Cardiac muscle cell (in vitro differentiated cells and primary cell): ENCODE measurements at regions not wholly inside any gene's neighbourhood (a gene's known extent, or its start where the extent isn't known, plus 50 kb on each side); places are given as distances from the start of the nearest gene placed in this dataset.

Experiments
- DNase-seq, 2 donors: peaks; one replicate each; pipeline versions ENCODE4 v3.0.0 to v3.0.0-alpha.2; 2010 to 2017; ENCODE audit warnings: low read depth in 1 of 2, low spot score in 1 of 2
- H3K27ac ChIP-seq: fragments of 200-600 bp; sonication (generic); 2 replicates; pipeline ENCODE4 v1.5.1; 2016
- H3K27me3 ChIP-seq: fragments of 200-600 bp; sonication (generic); 2 replicates; pipeline ENCODE4 v1.6.0; 2016; ENCODE audit warnings: control low read depth
- H3K36me3 ChIP-seq: fragments of 200-600 bp; sonication (generic); 2 replicates; pipeline ENCODE4 v1.5.1; 2016; ENCODE audit warnings: control low read depth
- H3K4me1 ChIP-seq: fragments of 200-600 bp; sonication (generic); 2 replicates; pipeline ENCODE4 v1.8.1; 2017; ENCODE audit warnings: low read depth, mild to moderate bottlenecking, mixed run types
- H3K4me3 ChIP-seq: fragments of 200-600 bp; sonication (generic); 2 replicates; pipeline ENCODE4 v1.5.1; 2016; ENCODE audit warnings: mild to moderate bottlenecking
- H3K9me3 ChIP-seq: fragments of 200-600 bp; sonication (generic); 2 replicates; pipeline ENCODE4 v1.5.1; 2017; ENCODE audit warnings: low read depth, mild to moderate bottlenecking, control low read depth
- TF ChIP-seq, protein P1 (sequence below): IDR thresholded peaks from 2 replicates; pipeline ENCODE4 v1.5.1; 2012; ENCODE audit warnings: low read depth, mild to moderate bottlenecking, low read length

DNA sequence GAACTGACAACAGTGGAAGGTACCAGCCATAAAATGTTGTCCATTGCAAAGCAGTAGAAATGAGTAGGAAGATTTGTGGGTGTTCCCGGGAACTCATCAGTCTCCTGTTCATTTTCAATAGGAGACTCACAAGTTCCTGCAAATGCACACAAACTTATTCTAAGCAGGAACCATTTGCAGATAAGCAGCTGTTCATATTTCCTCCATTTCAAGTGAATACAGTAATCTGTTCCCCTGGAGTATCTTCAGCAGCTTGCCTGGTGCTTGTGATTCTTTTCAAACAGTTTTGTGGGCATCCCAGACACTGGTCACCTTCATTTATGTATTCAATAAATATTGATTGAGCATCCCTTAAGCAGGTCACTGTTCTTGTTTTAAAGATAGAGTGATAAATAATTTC is 1315.5 kb upstream of the C9orf72 start:
- Histone ChIP-seq H3K4me1 (no peaks in the 10 kb centered on the region), H3K9me3 (no peaks in the 10 kb centered on the region), H3K4me3 (no peak overlapping the region), H3K36me3 (no peaks in the 10 kb centered on the region), H3K27ac (no peak overlapping the region), H3K27me3 (no peaks in the 10 kb centered on the region)
- no peak for DNase-seq
- TF ChIP-seq, protein P1, sequence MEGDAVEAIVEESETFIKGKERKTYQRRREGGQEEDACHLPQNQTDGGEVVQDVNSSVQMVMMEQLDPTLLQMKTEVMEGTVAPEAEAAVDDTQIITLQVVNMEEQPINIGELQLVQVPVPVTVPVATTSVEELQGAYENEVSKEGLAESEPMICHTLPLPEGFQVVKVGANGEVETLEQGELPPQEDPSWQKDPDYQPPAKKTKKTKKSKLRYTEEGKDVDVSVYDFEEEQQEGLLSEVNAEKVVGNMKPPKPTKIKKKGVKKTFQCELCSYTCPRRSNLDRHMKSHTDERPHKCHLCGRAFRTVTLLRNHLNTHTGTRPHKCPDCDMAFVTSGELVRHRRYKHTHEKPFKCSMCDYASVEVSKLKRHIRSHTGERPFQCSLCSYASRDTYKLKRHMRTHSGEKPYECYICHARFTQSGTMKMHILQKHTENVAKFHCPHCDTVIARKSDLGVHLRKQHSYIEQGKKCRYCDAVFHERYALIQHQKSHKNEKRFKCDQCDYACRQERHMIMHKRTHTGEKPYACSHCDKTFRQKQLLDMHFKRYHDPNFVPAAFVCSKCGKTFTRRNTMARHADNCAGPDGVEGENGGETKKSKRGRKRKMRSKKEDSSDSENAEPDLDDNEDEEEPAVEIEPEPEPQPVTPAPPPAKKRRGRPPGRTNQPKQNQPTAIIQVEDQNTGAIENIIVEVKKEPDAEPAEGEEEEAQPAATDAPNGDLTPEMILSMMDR = no peak

DNA sequence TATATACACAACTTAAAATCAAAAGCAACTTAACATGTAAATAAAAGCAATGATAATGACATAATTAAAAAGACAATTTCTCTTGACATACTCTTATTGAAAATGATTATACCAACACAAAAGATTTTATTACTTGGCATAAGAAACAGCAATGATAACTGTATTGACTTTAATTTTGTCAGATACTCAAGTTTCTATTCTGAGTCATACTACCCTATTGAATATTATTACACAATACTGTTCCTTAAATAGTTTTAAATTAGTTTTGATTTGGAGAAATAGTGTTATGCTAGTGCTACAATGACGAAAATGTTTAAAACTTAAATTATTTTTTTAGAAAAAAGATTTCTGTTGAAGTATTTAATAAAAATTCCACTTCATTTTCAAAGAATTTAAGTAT is 1319.3 kb upstream of the C9orf72 start:
- Histone ChIP-seq H3K9me3 (no peaks in the 10 kb centered on the region), H3K36me3 (no peaks in the 10 kb centered on the region), H3K27me3 (peaks cover 6% of the 10 kb centered on the region), H3K4me3 (no peak overlapping the region), H3K27ac (no peak overlapping the region), H3K4me1 (no peaks in the 10 kb centered on the region)
- TF ChIP-seq, protein P1 = no peak
- no peak for DNase-seq

DNA sequence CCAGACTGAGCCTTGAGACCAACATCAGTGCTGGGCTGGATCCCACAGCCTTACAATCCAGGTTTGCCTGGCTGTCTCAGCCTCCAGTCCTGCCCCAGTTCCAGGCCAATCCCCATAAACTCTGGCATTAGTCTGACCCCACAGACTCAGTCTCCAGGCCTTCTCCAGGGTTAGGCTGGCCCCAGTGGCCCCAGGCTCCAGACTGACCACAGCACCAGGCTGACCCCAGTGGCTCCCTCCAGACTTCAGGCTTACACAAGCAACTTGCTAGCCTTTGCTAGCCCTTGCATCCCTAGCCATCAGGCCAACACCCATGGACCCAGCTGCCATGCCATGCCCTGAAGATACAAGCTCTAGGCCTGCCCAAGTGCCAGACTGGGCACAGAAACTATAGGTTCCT is 1326.0 kb upstream of the C9orf72 start:
- Histone ChIP-seq H3K27me3 (peaks cover 6% of the 10 kb centered on the region), H3K4me3 (no peak overlapping the region), H3K9me3 (no peaks in the 10 kb centered on the region), H3K36me3 (no peaks in the 10 kb centered on the region), H3K4me1 (no peaks in the 10 kb centered on the region), H3K27ac (no peak overlapping the region)
- DNase-seq = no peak
- TF ChIP-seq, protein P1 = no peak

DNA sequence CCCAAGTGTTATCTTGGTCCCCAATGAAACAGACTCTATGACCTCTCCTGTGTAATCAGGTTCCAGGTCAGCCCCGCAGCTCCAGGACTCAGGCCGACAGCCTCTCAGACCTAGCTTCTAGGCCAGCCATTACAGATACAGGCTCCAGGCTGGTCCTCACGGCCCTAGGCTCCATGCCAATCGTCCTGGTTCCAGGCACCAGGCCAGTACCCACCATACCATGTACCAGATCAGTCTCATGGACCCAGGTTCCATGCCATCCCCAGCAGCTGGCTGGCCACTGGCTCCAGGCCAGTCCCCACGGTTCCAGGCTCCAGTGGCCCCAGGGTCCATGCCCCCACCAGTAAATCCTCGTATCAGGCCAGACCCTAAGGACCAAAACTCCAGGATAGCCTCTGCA is 1326.6 kb upstream of the C9orf72 start:
- H3K27me3 ChIP-seq = peaks cover 6% of the 10 kb centered on the region
- H3K4me1 ChIP-seq = no peaks in the 10 kb centered on the region
- no peaks in the 10 kb centered on the region for H3K9me3 ChIP-seq
- no peaks in the 10 kb centered on the region for H3K36me3 ChIP-seq
- H3K4me3 ChIP-seq = no peak overlapping the region
- no peak for DNase-seq
- TF ChIP-seq, protein P1 = no peak
- no peak overlapping the region for H3K27ac ChIP-seq

DNA sequence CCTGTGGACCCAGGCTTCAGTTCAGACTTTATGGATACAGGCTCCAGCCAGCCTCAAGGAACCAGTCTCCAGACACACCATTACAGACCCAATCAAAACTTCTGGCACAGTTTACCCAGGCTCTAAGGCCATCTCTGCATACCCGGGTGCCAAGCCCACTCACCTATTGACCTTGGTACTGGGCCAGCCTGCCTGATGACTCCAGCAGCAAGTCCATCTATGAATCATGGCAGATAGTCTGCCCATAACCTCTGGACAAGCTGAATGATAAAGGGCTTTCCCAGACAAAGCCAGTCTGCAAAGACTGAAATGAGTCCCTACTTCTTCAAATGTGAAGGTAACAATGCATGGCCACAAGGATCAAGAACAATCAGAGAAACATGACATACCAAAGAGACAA is 1327.1 kb upstream of the C9orf72 start:
- no peak overlapping the region for H3K4me3 ChIP-seq
- TF ChIP-seq, protein P1 = no peak

DNA sequence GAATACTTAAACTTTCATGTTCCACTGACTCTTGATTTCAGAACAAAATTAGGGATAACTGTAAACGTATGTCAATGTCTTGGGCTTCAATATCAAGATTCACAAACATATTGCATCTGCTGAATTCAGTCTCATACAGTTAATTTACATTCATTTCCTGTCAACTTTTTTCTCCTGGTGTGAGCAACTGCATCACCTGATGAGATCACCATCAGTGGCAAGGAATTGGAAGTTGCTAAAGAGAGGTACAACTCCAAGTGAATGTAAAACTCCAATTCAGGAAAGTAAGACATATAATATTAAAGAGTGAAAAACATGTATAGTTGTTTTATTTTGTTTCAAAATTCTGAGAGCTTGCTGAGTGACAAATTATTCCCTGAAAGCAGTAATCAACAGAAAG is 1336.2 kb upstream of the C9orf72 start:
- Histone ChIP-seq H3K36me3 (no peaks in the 10 kb centered on the region), H3K9me3 (no peaks in the 10 kb centered on the region), H3K4me1 (no peaks in the 10 kb centered on the region), H3K4me3 (no peak overlapping the region), H3K27me3 (peaks cover 13% of the 10 kb centered on the region), H3K27ac (no peak overlapping the region)
- TF ChIP-seq, protein P1 = no peak
- DNase-seq = no peak

More for the DNA sequence above, 1327.1 kb upstream of the C9orf72 start:
- Histone ChIP-seq H3K36me3 (no peaks in the 10 kb centered on the region), H3K9me3 (no peaks in the 10 kb centered on the region), H3K27me3 (peaks cover 6% of the 10 kb centered on the region), H3K4me1 (no peaks in the 10 kb centered on the region), H3K27ac (no peak overlapping the region)
- no peak for DNase-seq
